IPS-18c (cell line): ENCODE measurements at regions not wholly inside any gene's neighbourhood (a gene's known extent, or its start where the extent isn't known, plus 50 kb on each side); places are given as distances from the start of the nearest gene placed in this dataset.

Experiments used
- H3K4me3 ChIP-seq: 2 replicates; pipeline ENCODE4 v1.7.0; 2013; ENCODE audit warnings: low read depth, mild to moderate bottlenecking, low read length, moderate library complexity; ENCODE audit not compliant: insufficient read depth
- H3K9me3 ChIP-seq: one replicate; pipeline ENCODE4 v1.6.1; 2013; ENCODE audit warnings: mild to moderate bottlenecking, low read length, moderate library complexity; ENCODE audit not compliant: control insufficient read depth, insufficient read depth

DNA sequence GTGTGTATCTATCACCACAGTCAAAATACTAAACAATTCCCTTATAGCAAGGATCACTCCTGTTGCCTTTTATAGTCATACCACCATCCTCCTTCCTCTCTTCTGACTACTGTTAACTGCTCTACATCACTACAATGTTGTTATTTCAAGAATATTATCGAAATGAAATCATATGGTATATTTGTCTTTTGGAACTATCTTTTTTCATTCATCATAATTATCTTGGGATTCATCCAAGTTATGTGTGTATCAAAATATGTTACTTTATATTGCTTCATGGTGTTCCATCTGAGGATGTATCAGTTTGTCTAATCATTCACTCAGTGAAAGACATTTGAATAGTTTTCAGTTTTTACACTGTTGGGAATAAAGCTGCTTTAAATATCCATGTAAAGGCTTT is 1423.0 kb upstream of the PIK3C3 start:
- Histone ChIP-seq H3K4me3 (no peak overlapping the region), H3K9me3 (no peaks in the 10 kb centered on the region)

GRCh38 chr18:40531051-40531450 is 1424.0 kb upstream of the PIK3C3 start:
- no peaks in the 10 kb centered on the region for H3K9me3 ChIP-seq
- H3K4me3 ChIP-seq = no peak overlapping the region

- no peaks in the 10 kb centered on the region for H3K9me3 ChIP-seq
- no peak overlapping the region for H3K4me3 ChIP-seq
Observed at GRCh38 chr18:40529478-40529877, 1425.6 kb upstream of the PIK3C3 start.

DNA sequence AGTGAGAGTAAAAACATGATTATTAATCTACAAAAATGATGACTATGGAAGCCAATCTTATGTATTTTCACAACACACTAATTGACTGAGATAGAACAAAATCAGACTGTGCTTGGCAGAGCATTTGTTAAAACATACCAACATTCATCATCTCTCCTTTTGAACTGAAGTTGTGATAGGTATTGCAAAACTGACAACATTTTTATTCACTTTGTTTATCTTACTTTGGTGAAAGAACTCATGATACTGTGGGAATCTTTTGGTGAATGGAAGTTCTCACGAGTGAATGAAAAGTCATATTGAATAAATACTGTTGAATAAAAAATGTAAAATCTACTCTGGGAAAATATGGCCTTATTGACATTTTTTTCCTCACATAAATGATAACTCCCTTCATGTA is 1430.2 kb upstream of the PIK3C3 start:
- H3K4me3 ChIP-seq = no peak overlapping the region
- no peaks in the 10 kb centered on the region for H3K9me3 ChIP-seq

- H3K4me3 ChIP-seq = no peak overlapping the region
- no peaks in the 10 kb centered on the region for H3K9me3 ChIP-seq
Observed at GRCh38 chr18:40523287-40523686, 1431.7 kb upstream of the PIK3C3 start.

- Histone ChIP-seq H3K9me3 (no peaks in the 10 kb centered on the region), H3K4me3 (no peak overlapping the region)
Observed at GRCh38 chr18:40501026-40501425, 1454.0 kb upstream of the PIK3C3 start.

DNA sequence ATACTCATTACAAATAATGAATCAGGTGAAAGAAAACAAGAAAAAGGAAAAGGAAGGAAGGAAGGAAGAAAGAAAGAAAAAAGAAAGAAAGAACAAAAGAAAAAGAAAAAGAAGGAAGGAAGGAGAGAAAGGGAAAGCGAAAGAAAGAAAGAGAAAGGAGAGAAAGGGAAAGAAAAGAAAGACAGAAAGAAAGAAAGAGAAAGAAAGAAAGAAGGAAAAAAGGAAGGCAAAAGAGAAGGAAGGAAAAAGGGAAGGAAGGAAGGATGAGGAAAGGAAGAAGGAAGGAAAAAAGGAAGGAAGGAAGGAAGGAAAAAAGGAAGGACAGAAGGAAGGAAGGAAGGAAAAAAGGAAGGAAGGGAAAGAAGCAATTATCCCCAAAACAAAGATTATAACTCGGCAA is 1460.4 kb upstream of the PIK3C3 start:
- Histone ChIP-seq H3K9me3 (no peaks in the 10 kb centered on the region), H3K4me3 (no peak overlapping the region)

GRCh38 chr18:40493316-40493715 is 1461.7 kb upstream of the PIK3C3 start:
- Histone ChIP-seq H3K9me3 (no peaks in the 10 kb centered on the region), H3K4me3 (no peak overlapping the region)

DNA sequence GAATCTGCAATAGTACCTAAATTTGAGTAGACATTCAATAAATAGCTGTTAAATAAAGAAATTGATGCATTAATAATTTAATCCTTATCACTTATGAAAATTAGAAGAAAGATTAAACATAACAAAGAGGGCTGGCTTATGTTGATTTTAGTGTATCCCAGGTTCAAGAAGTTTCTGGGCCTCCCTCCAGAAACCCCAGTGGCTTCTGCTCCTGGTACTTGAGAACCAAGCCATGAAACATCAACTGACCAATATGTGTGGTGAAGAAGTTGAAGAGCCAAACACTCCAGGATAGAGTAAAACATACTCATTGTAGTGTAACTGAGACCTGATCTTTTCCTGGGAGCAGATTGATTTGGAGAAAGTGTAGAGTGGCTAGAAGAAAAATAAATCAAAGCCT is 1465.7 kb upstream of the PIK3C3 start:
- Histone ChIP-seq H3K9me3 (no peaks in the 10 kb centered on the region), H3K4me3 (no peak overlapping the region)

DNA sequence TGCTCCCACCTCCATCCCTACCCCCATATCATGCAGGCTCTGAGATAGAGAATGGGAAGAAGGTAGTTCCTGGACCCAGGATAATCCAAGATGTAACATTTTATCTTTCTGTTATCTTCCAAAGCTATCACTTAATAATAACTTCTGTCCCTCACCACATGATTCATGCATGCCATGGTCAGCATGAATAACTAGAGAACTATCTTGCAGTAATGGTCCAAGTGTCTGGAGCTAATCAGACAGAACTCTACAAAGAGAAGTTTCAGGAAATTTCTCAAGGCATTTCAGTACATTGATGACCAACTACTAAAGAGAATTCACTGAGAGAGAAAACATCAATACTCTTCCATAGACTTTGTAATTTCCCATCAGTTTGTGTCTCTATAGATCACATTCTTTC is 1469.7 kb upstream of the PIK3C3 start:
- H3K4me3 ChIP-seq = no peak overlapping the region
- H3K9me3 ChIP-seq = no peaks in the 10 kb centered on the region

- Histone ChIP-seq H3K4me3 (no peak overlapping the region), H3K9me3 (no peaks in the 10 kb centered on the region)
Observed at GRCh38 chr18:40473221-40474029, 1481.6 kb upstream of the PIK3C3 start.

DNA sequence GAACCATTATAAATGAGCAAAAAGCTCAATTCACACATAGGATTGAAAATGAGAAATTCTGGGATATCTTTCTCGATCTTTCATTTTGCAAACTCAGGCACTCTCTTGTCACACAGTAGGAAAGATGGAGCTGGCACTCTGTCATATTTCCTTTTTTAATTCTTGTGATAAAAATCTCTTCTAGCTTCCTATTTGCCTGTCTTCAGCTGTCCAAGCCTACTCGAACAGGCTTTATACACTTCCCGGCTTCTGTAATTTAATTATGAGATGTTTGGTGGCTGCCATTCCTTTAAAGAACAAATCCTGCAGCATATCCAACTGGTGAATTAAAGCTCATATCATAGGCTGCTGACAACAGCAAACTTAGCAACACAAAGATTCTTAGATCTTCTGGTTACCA is 1484.3 kb upstream of the PIK3C3 start:
- Histone ChIP-seq H3K9me3 (no peaks in the 10 kb centered on the region), H3K4me3 (no peak overlapping the region)

- H3K9me3 ChIP-seq = no peaks in the 10 kb centered on the region
- H3K4me3 ChIP-seq = no peak overlapping the region
Observed at GRCh38 chr18:40469851-40470250, 1485.2 kb upstream of the PIK3C3 start.

- Histone ChIP-seq H3K9me3 (no peaks in the 10 kb centered on the region), H3K4me3 (no peak overlapping the region)
Observed at GRCh38 chr18:40469316-40469715, 1485.7 kb upstream of the PIK3C3 start.

- H3K9me3 ChIP-seq = no peaks in the 10 kb centered on the region
- no peak overlapping the region for H3K4me3 ChIP-seq
Observed at GRCh38 chr18:40464032-40464431, 1491.0 kb upstream of the PIK3C3 start.

GRCh38 chr18:40453903-40454302 is 1501.1 kb upstream of the PIK3C3 start:
- Histone ChIP-seq H3K4me3 (no peak overlapping the region), H3K9me3 (no peaks in the 10 kb centered on the region)

GRCh38 chr18:40452599-40452998 is 1502.4 kb upstream of the PIK3C3 start:
- Histone ChIP-seq H3K4me3 (no peak overlapping the region), H3K9me3 (no peaks in the 10 kb centered on the region)

DNA sequence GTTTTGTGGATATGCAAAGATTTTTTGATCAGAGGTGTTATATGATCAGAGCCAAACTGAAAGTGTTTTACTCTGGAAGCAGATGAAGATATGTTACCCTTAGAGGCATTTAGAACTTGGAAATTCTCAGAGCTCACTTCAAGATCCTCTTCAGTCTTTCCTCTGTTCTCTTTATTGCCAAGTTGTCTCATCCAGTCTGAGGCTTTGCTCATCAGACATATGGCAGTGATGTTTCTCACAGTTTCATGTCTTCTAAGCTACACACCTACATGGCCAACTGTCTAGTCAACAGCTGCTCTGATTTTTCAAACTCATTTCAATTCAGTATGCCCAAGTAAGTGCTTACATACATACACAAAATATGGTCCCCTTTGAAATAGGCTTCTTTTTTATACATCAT is 1504.3 kb upstream of the PIK3C3 start:
- H3K9me3 ChIP-seq = no peaks in the 10 kb centered on the region
- H3K4me3 ChIP-seq = no peak overlapping the region

GRCh38 chr18:40447820-40448219 is 1507.2 kb upstream of the PIK3C3 start:
- Histone ChIP-seq H3K4me3 (no peak overlapping the region), H3K9me3 (no peaks in the 10 kb centered on the region)
